ENCODE measurements at regions not wholly inside any gene's neighbourhood (a gene's known extent, or its start where the extent isn't known, plus 50 kb on each side); places are given as distances from the start of the nearest gene placed in this dataset.

- Histone ChIP-seq H3K27me3 (ENCODE audit: insufficient read depth, poor library complexity, severe bottlenecking) (no peaks in the 10 kb centered on the region), H3K9me3 (ENCODE audit: severe bottlenecking) (no peaks in the 10 kb centered on the region), H3K4me3 (ENCODE audit: severe bottlenecking) (no peak overlapping the region), H3K4me1 (ENCODE audit: insufficient read depth, poor library complexity, severe bottlenecking) (no peaks in the 10 kb centered on the region), H3K36me3 (ENCODE audit: low read depth) (no peaks in the 10 kb centered on the region), H3K27ac (ENCODE audit: poor library complexity, severe bottlenecking) (no peak overlapping the region)
- DNase-seq (ENCODE audit: low spot score) (no peak), ATAC-seq (ENCODE audit: low read depth) (no peak)
- TF ChIP-seq CTCF (IDR thresholded peaks at IDR 0.05; ENCODE audit: poor library complexity, severe bottlenecking): no peak
These were observed 94.6 kb upstream of the DHX40 start for GRCh38 chr17:59470624-59471297.

DNA sequence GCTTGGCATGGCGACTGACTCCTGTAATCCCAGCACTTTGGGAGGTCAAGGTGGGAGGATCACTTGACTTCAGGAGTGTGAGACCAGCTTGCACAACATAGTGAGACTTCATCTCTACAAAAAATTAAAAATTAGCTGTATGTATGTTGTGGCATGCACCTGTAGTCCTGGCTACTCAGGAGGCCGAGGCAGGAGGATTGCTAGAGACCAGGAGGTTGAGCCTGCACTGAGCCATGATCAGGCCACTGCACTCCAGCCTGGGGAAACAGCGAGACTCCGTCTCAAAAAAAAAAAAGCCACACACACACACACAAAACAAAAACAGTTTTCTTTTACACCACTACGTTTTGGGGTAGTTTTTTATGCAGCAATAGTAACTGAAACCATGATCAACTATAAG, 89.0 kb upstream of the DHX40 start:
- TF ChIP-seq CTCF (IDR thresholded peaks at IDR 0.05; ENCODE audit: poor library complexity, severe bottlenecking): no peak
- H3K9me3 ChIP-seq (ENCODE audit: severe bottlenecking): no peaks in the 10 kb centered on the region
- ATAC-seq (ENCODE audit: low read depth) (no peak), DNase-seq (ENCODE audit: low spot score) (no peak)
- no peaks in the 10 kb centered on the region for H3K4me1 ChIP-seq (ENCODE audit: insufficient read depth, poor library complexity, severe bottlenecking)
- H3K36me3 ChIP-seq (ENCODE audit: low read depth): no peaks in the 10 kb centered on the region
- H3K27me3 ChIP-seq (ENCODE audit: insufficient read depth, poor library complexity, severe bottlenecking): no peaks in the 10 kb centered on the region
- no peak overlapping the region for H3K27ac ChIP-seq (ENCODE audit: poor library complexity, severe bottlenecking)
- H3K4me3 ChIP-seq (ENCODE audit: severe bottlenecking): no peak overlapping the region

DNA sequence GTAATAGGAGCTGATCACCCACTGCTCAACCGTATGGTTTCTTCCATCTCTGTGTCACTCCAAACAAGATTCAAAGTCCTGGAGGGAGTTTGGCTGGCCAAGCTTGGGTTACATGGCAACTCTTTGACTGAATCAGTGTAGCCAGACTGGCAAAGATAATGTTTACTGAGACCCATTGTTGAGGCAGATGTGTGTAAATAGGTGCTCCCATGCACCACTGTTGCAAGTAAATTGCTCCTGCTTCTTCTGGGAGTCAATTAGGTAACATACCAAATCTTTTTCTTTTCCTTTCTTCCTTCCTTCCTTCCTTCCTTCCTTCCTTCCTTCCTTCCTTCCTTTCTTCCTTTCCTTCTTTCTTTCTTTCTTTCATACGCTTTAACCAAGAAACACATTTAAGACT, 86.3 kb upstream of the DHX40 start:
- H3K4me3 ChIP-seq (ENCODE audit: severe bottlenecking): no peak overlapping the region
- ATAC-seq (ENCODE audit: low read depth) (no peak), DNase-seq (ENCODE audit: low spot score) (no peak)
- H3K27me3 ChIP-seq (ENCODE audit: insufficient read depth, poor library complexity, severe bottlenecking): no peaks in the 10 kb centered on the region
- TF ChIP-seq CTCF (IDR thresholded peaks at IDR 0.05; ENCODE audit: poor library complexity, severe bottlenecking): no peak
- H3K4me1 ChIP-seq (ENCODE audit: insufficient read depth, poor library complexity, severe bottlenecking): no peaks in the 10 kb centered on the region
- no peak overlapping the region for H3K27ac ChIP-seq (ENCODE audit: poor library complexity, severe bottlenecking)
- no peaks in the 10 kb centered on the region for H3K9me3 ChIP-seq (ENCODE audit: severe bottlenecking)
- H3K36me3 ChIP-seq (ENCODE audit: low read depth): no peaks in the 10 kb centered on the region

GRCh38 chr17:59483860-59484259, 81.5 kb upstream of the DHX40 start:
- no peak for DNase-seq (ENCODE audit: low spot score)
- TF ChIP-seq CTCF (IDR thresholded peaks at IDR 0.05; ENCODE audit: poor library complexity, severe bottlenecking): no peak
- no peak overlapping the region for H3K4me3 ChIP-seq (ENCODE audit: severe bottlenecking)
- H3K27ac ChIP-seq (ENCODE audit: poor library complexity, severe bottlenecking): no peak overlapping the region
- H3K9me3 ChIP-seq (ENCODE audit: severe bottlenecking): no peaks in the 10 kb centered on the region
- no peaks in the 10 kb centered on the region for H3K4me1 ChIP-seq (ENCODE audit: insufficient read depth, poor library complexity, severe bottlenecking)
- H3K27me3 ChIP-seq (ENCODE audit: insufficient read depth, poor library complexity, severe bottlenecking): no peaks in the 10 kb centered on the region
- no peak for ATAC-seq (ENCODE audit: low read depth)
- H3K36me3 ChIP-seq (ENCODE audit: low read depth): no peaks in the 10 kb centered on the region

DNA sequence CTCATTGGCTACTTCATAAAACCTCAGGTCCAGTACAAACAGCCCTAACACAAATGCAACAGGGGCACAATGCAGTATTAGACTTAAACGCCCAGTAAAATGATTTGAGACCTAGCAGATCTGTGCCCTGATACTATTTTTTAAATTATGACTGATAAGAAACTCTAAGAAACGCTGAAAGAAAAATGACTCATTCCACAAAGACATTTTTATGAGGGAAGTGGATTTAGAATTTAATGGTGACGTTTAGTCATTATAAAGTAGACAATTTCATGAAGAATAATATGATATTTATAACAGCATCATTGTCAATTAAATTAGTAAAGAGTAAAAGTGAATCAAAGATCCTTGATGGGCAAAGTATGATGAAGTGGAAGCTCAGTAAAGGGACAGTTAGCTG, 80.4 kb upstream of the DHX40 start:
- TF ChIP-seq CTCF (IDR thresholded peaks at IDR 0.05; ENCODE audit: poor library complexity, severe bottlenecking): no peak
- no peak for ATAC-seq (ENCODE audit: low read depth)
- no peak overlapping the region for H3K27ac ChIP-seq (ENCODE audit: poor library complexity, severe bottlenecking)

More for the DNA sequence above, 80.4 kb upstream of the DHX40 start:
- Histone ChIP-seq H3K4me1 (ENCODE audit: insufficient read depth, poor library complexity, severe bottlenecking) (no peaks in the 10 kb centered on the region), H3K4me3 (ENCODE audit: severe bottlenecking) (no peak overlapping the region), H3K27me3 (ENCODE audit: insufficient read depth, poor library complexity, severe bottlenecking) (no peaks in the 10 kb centered on the region), H3K36me3 (ENCODE audit: low read depth) (no peaks in the 10 kb centered on the region), H3K9me3 (ENCODE audit: severe bottlenecking) (no peaks in the 10 kb centered on the region)
- no peak for DNase-seq (ENCODE audit: low spot score)
